ENCODE measurements at regions not wholly inside any gene's neighbourhood (a gene's known extent, or its start where the extent isn't known, plus 50 kb on each side); places are given as distances from the start of the nearest gene placed in this dataset.
"Not testable (repeated sequence)": the region's sequence is repeated elsewhere in the genome, so short reads cannot be mapped to it uniquely, and the experiment has no call there.

- no peak for DNase-seq
Observed at GRCh38 chr12:30578426-30578825, 117.2 kb downstream of the IPO8 start.

- DNase-seq = no peak
Observed at GRCh38 chr12:30573145-30573544, 122.5 kb downstream of the IPO8 start.

GRCh38 chr12:30570211-30570890 is 125.3 kb downstream of the IPO8 start:
- DNase-seq = no peak

- DNase-seq = no peak
Observed at GRCh38 chr12:30569426-30569825, 126.2 kb downstream of the IPO8 start.

- no peak for DNase-seq
Observed at GRCh38 chr12:30568453-30568852, 127.2 kb downstream of the IPO8 start.

- DNase-seq = no peak
Observed at GRCh38 chr12:30567082-30567481, 128.6 kb downstream of the IPO8 start.

- DNase-seq = no peak
Observed at GRCh38 chr12:30564394-30564793, 131.3 kb downstream of the IPO8 start.

GRCh38 chr12:30548203-30548602 is 147.5 kb downstream of the IPO8 start:
- no peak for DNase-seq

- no peak for DNase-seq
Observed at GRCh38 chr12:30546121-30546520, 149.5 kb downstream of the IPO8 start.

GRCh38 chr12:30544704-30545103 is 151.0 kb downstream of the IPO8 start:
- not testable (repeated sequence) for DNase-seq

GRCh38 chr12:30537228-30537627 is 158.4 kb downstream of the IPO8 start:
- no peak for DNase-seq

- DNase-seq = no peak
Observed at GRCh38 chr12:30533558-30534265, 162.0 kb downstream of the IPO8 start.

GRCh38 chr12:30531731-30532678 is 163.7 kb downstream of the IPO8 start:
- no peak for DNase-seq

- no peak for DNase-seq
Observed at GRCh38 chr12:30529489-30530269, 166.0 kb downstream of the IPO8 start.

- no peak for DNase-seq
Observed at GRCh38 chr12:30525171-30525570, 170.5 kb downstream of the IPO8 start.

- DNase-seq = not testable (repeated sequence)
Observed at GRCh38 chr12:30520285-30520684, 175.4 kb downstream of the IPO8 start.

- DNase-seq = no peak
Observed at GRCh38 chr12:30519535-30519934, 176.1 kb downstream of the IPO8 start.

- no peak for DNase-seq
Observed at GRCh38 chr12:30517320-30517719, 178.3 kb downstream of the IPO8 start.

GRCh38 chr12:30515351-30515750 is 180.3 kb downstream of the IPO8 start:
- DNase-seq = peak; percentile 17

GRCh38 chr12:30514666-30515065 is 181.0 kb downstream of the IPO8 start:
- peak; percentile 1 for DNase-seq

- no peak for DNase-seq
Observed at GRCh38 chr12:30508205-30508967, 187.3 kb downstream of the IPO8 start.

GRCh38 chr12:30507576-30507975 is 188.1 kb downstream of the IPO8 start:
- DNase-seq = no peak
